B cell (primary cell): ENCODE measurements at regions not wholly inside any gene's neighbourhood (a gene's known extent, or its start where the extent isn't known, plus 50 kb on each side); places are given as distances from the start of the nearest gene placed in this dataset.

ENCODE experiments used
- CTCF ChIP-seq: fragments of 200-600 bp; IDR thresholded peaks from one replicate; pipeline ENCODE4 v1.8.0; 2022; ENCODE audit warnings: antibody characterized with exemption, mild to moderate bottlenecking
- EZH2 ChIP-seq: IDR thresholded peaks from 2 replicates; pipeline ENCODE4 v1.6.1; 2012; ENCODE audit warnings: borderline replicate concordance, low read depth, mild to moderate bottlenecking, moderate library complexity, low read length; ENCODE audit not compliant: insufficient read depth, poor library complexity, severe bottlenecking

- no peak for TF ChIP-seq CTCF
- TF ChIP-seq EZH2: no peak
Observed at GRCh38 chr3:6248528-6248927, 612.4 kb upstream of the GRM7 start.
